Psoas muscle (tissue), 7 donors: ENCODE measurements at regions not wholly inside any gene's neighbourhood (a gene's known extent, or its start where the extent isn't known, plus 50 kb on each side); places are given as distances from the start of the nearest gene placed in this dataset.

Experiments
- ATAC-seq, 4 donors: fragments of 200-7000 bp; cut with Tn5 transposase; one replicate each; pipeline ENCODE4 v1.9.1; 2020; ENCODE audit warnings: moderate library complexity in 3 of 4, mild to moderate bottlenecking in 2 of 4
- DNase-seq, 2 donors: peaks; one replicate each; pipeline ENCODE4 v3.0.0-alpha.2; 2020
- H3K27ac ChIP-seq: fragments of 200-600 bp; one replicate; pipeline ENCODE4 v1.8.0; 2022
- H3K27me3 ChIP-seq, 3 donors: fragments of 200-600 bp in 1 of 3; one replicate each; pipeline versions ENCODE4 v1.6.1 to v1.8.0; 2013 to 2022; ENCODE audit warnings: low read length in 2 of 3, mild to moderate bottlenecking in 2 of 3, moderate library complexity in 1 of 3; ENCODE audit not compliant: insufficient read depth in 3 of 3
- H3K36me3 ChIP-seq, 2 donors: fragments of 200-600 bp in 1 of 2; one replicate each; pipeline versions ENCODE4 v1.6.1 to v1.8.0; 2013 to 2022; ENCODE audit warnings: low read depth in 1 of 2, mild to moderate bottlenecking in 1 of 2, moderate library complexity in 1 of 2; ENCODE audit not compliant: insufficient read depth in 1 of 2
- H3K4me1 ChIP-seq: fragments of 200-600 bp; one replicate; pipeline ENCODE4 v1.8.0; 2022
- H3K4me3 ChIP-seq: fragments of 200-600 bp; one replicate; pipeline ENCODE4 v1.8.0; 2022; ENCODE audit warnings: mild to moderate bottlenecking
- H3K9me3 ChIP-seq: fragments of 200-600 bp; one replicate; pipeline ENCODE4 v1.8.0; 2022
- CTCF ChIP-seq: fragments of 200-600 bp; IDR thresholded peaks from one replicate; pipeline ENCODE4 v1.8.0; 2022; ENCODE audit warnings: antibody characterized with exemption
- WGBS, 3 donors: extraction: QIAGEN DNeasy Blood & Tissue Kit; methylation state at CpG; one replicate each; pipeline versions ENCODE4 v1.1.6 to v1.1.7; 2013; 5-methylcytosine and 5-hydroxymethylcytosine counted together
- intact Hi-C, 2 donors: fragments of 100-400 bp; cut with DNase I; formaldehyde crosslinking; loops; one replicate each; pipeline versions ENCODE4 v1.11.0 to v1.14.2; 2022
- donor health status: healthy with polysubstance abuse.
- donor health status: DM: no; HTN: no; CAD: no; lungs with moderate emphysema.
- donor health status: Bipolar disorder and iron deficiency.
- donor health status: healthy.
- donor health status: DM: yes; HTN: yes; CAD: no.
- donor health status: DM: no; HTN: no; CAD: no.
- donor health status: DM: yes; HTN: yes; CAD: no.

- TF ChIP-seq CTCF: no peak
- 71 to 76% (median 73%) methylated on average over 2 of the region's 2 CpGs for WGBS, 3 donors
- ATAC-seq (no peak), DNase-seq (no peak)
- no peak overlapping the region for H3K4me3 ChIP-seq
- no peaks in the 10 kb centered on the region for H3K4me1 ChIP-seq
- H3K27ac ChIP-seq: no peak overlapping the region
- no peaks in the 10 kb centered on the region for H3K9me3 ChIP-seq
- peaks cover 0 to 2% (median 0%) of the 10 kb centered on the region in 3 donors for H3K27me3 ChIP-seq
- intact Hi-C loops: no loop called here
- no peaks in the 10 kb centered on the region for H3K36me3 ChIP-seq
These were observed 454.8 kb upstream of the SOX9 start for GRCh38 chr17:71666047-71666446.

GRCh38 chr17:71667661-71668060 lies 453.2 kb upstream of the SOX9 start:
- ATAC-seq: no peak
- intact Hi-C loops: no loop called here
- H3K36me3 ChIP-seq: no peaks in the 10 kb centered on the region
- no peaks in the 10 kb centered on the region for H3K4me1 ChIP-seq
- peaks cover 0 to 2% (median 0%) of the 10 kb centered on the region in 3 donors for H3K27me3 ChIP-seq
- DNase-seq: no peak
- H3K4me3 ChIP-seq: no peak overlapping the region
- no peak overlapping the region for H3K27ac ChIP-seq
- WGBS, 3 donors: 74 to 89% (median 86%) methylated on average over 1 of the region's 1 CpG
- TF ChIP-seq CTCF: no peak
- no peaks in the 10 kb centered on the region for H3K9me3 ChIP-seq

- H3K36me3 ChIP-seq: no peaks in the 10 kb centered on the region
- TF ChIP-seq CTCF: no peak
- no peak overlapping the region for H3K27ac ChIP-seq
- WGBS, 3 donors: 40 to 58% (median 45%) methylated on average over 2 of the region's 2 CpGs
- peaks cover 0 to 2% (median 0%) of the 10 kb centered on the region in 3 donors for H3K27me3 ChIP-seq
- H3K4me3 ChIP-seq: no peak overlapping the region
- no peak for DNase-seq
- intact Hi-C loops: no loop called here
- no peaks in the 10 kb centered on the region for H3K4me1 ChIP-seq
- no peaks in the 10 kb centered on the region for H3K9me3 ChIP-seq
- no peak for ATAC-seq
These were observed 452.0 kb upstream of the SOX9 start for GRCh38 chr17:71668807-71669206.

DNA sequence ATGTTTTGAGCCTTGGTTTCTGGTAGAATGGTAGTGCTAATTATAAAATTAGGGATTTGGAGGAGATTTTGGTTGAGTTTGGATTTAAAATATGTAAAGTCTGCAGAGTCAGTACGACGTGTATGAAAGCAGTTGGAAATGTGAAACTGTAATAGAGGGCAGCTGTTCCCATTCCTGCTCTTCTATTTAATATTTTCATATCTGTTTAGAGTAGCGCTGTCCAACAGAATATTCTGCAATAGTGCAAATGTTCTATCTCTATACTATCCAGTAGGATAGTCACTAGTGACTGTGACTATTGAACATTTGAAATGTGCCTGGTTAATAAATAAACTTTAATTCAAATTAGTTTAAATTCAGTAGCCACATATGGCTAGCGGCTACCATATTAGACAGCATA lies 443.4 kb upstream of the SOX9 start:
- H3K27me3 ChIP-seq: no peaks in the 10 kb centered on the region
- intact Hi-C loops: no loop called here
- H3K36me3 ChIP-seq: no peaks in the 10 kb centered on the region
- DNase-seq (no peak), ATAC-seq (no peak)
- no peak overlapping the region for H3K4me3 ChIP-seq
- 46 to 51% (median 48%) methylated on average over 4 of the region's 4 CpGs for WGBS, 3 donors
- H3K4me1 ChIP-seq: no peaks in the 10 kb centered on the region
- no peak overlapping the region for H3K27ac ChIP-seq
- TF ChIP-seq CTCF: no peak
- no peaks in the 10 kb centered on the region for H3K9me3 ChIP-seq

GRCh38 chr17:71679832-71680231 lies 441.0 kb upstream of the SOX9 start:
- Histone ChIP-seq H3K9me3 (no peaks in the 10 kb centered on the region), H3K4me1 (no peaks in the 10 kb centered on the region), H3K27ac (no peak overlapping the region), H3K27me3 (no peaks in the 10 kb centered on the region), H3K36me3 (no peaks in the 10 kb centered on the region), H3K4me3 (no peak overlapping the region)
- 73 to 85% (median 84%) methylated on average over 2 of the region's 2 CpGs for WGBS, 3 donors
- no peak for TF ChIP-seq CTCF
- intact Hi-C loops: no loop called here
- no peak for ATAC-seq
- DNase-seq: no peak
